Parathyroid adenoma (tissue), 2 donors: ENCODE measurements at regions not wholly inside any gene's neighbourhood (a gene's known extent, or its start where the extent isn't known, plus 50 kb on each side); places are given as distances from the start of the nearest gene placed in this dataset.

Experiments used
- H2AFZ ChIP-seq: fragments of 300-600 bp; sonication (generic); one replicate; pipeline ENCODE4 v1.7.0; 2017; ENCODE audit warnings: antibody characterized with exemption, mild to moderate bottlenecking
- H3K27ac ChIP-seq: fragments of 300-600 bp; sonication (generic); one replicate; pipeline ENCODE4 v1.7.0; 2017
- H3K27me3 ChIP-seq: fragments of 300-600 bp; sonication (generic); one replicate; pipeline ENCODE4 v1.7.0; 2017; ENCODE audit warnings: low read length; ENCODE audit not compliant: control insufficient read depth, insufficient read depth
- H3K36me3 ChIP-seq: fragments of 300-600 bp; sonication (generic); one replicate; pipeline ENCODE4 v1.7.0; 2017; ENCODE audit warnings: low read length; ENCODE audit not compliant: control insufficient read depth, insufficient read depth
- H3K4me1 ChIP-seq: fragments of 300-600 bp; sonication (generic); one replicate; pipeline ENCODE4 v1.7.0; 2017; ENCODE audit warnings: control low read depth
- H3K4me2 ChIP-seq: fragments of 300-600 bp; sonication (generic); one replicate; pipeline ENCODE4 v1.7.0; 2017; ENCODE audit warnings: low read length
- H3K4me3 ChIP-seq: fragments of 300-600 bp; sonication (generic); one replicate; pipeline ENCODE4 v1.7.0; 2017; ENCODE audit warnings: low read depth, low read length
- H3K79me2 ChIP-seq: fragments of 300-600 bp; sonication (generic); one replicate; pipeline ENCODE4 v1.7.0; 2017; ENCODE audit warnings: control low read depth
- H3K9ac ChIP-seq: fragments of 300-600 bp; sonication (generic); one replicate; pipeline ENCODE4 v1.7.0; 2017; ENCODE audit warnings: mild to moderate bottlenecking
- H3K9me3 ChIP-seq: fragments of 300-600 bp; sonication (generic); one replicate; pipeline ENCODE4 v1.7.0; 2017; ENCODE audit warnings: low read length; ENCODE audit not compliant: control insufficient read depth
- TF ChIP-seq, protein P1 (sequence below): fragments of 300-600 bp; sonication (generic); IDR thresholded peaks from one replicate; pipeline ENCODE4 v1.7.0; 2017; ENCODE audit warnings: antibody characterized with exemption, mild to moderate bottlenecking
- donor health status: primary hyperparathyroidism.

- Histone ChIP-seq H2AFZ (no peak overlapping the region), H3K79me2 (no peaks in the 10 kb centered on the region), H3K4me1 (no peaks in the 10 kb centered on the region)
Measured at GRCh38 chr21:16554503-16554902, 824.7 kb downstream of the USP25 start.

DNA sequence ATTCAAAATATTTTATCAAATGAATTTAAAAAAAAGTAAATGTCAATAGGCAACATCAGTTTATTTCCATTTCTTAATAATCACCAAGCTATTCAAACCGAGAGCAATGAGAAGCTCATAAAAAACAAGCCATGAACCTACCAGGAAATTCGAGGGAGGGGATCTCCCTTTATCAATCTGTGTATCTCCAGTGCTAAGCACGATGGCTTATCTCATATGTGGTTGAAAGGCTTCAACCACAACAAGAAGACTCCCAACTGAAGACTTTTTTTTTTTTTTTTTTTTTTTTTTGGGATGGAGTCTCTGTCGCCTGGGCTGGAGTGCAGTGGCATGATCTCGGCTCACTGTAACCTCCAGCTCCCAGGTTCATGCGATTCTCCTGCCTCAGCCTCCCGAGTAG lies 833.3 kb downstream of the USP25 start:
- Histone ChIP-seq H3K27ac (no peak overlapping the region), H3K27me3 (no peaks in the 10 kb centered on the region), H3K4me2 (no peak overlapping the region), H3K9me3 (no peaks in the 10 kb centered on the region), H3K36me3 (no peaks in the 10 kb centered on the region), H3K4me3 (no peak overlapping the region), H3K79me2 (no peaks in the 10 kb centered on the region), H3K4me1 (no peaks in the 10 kb centered on the region), H2AFZ (no peak overlapping the region), H3K9ac (no peak overlapping the region)
- TF ChIP-seq, protein P1, sequence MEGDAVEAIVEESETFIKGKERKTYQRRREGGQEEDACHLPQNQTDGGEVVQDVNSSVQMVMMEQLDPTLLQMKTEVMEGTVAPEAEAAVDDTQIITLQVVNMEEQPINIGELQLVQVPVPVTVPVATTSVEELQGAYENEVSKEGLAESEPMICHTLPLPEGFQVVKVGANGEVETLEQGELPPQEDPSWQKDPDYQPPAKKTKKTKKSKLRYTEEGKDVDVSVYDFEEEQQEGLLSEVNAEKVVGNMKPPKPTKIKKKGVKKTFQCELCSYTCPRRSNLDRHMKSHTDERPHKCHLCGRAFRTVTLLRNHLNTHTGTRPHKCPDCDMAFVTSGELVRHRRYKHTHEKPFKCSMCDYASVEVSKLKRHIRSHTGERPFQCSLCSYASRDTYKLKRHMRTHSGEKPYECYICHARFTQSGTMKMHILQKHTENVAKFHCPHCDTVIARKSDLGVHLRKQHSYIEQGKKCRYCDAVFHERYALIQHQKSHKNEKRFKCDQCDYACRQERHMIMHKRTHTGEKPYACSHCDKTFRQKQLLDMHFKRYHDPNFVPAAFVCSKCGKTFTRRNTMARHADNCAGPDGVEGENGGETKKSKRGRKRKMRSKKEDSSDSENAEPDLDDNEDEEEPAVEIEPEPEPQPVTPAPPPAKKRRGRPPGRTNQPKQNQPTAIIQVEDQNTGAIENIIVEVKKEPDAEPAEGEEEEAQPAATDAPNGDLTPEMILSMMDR: no peak

More at GRCh38 chr21:16554503-16554902, 824.7 kb downstream of the USP25 start:
- H3K9me3 ChIP-seq: no peaks in the 10 kb centered on the region
- H3K4me3 ChIP-seq: no peak overlapping the region
- no peak overlapping the region for H3K27ac ChIP-seq
- TF ChIP-seq, protein P1: no peak
- H3K36me3 ChIP-seq: no peaks in the 10 kb centered on the region
- H3K4me2 ChIP-seq: no peak overlapping the region
- H3K9ac ChIP-seq: no peak overlapping the region
- no peaks in the 10 kb centered on the region for H3K27me3 ChIP-seq

DNA sequence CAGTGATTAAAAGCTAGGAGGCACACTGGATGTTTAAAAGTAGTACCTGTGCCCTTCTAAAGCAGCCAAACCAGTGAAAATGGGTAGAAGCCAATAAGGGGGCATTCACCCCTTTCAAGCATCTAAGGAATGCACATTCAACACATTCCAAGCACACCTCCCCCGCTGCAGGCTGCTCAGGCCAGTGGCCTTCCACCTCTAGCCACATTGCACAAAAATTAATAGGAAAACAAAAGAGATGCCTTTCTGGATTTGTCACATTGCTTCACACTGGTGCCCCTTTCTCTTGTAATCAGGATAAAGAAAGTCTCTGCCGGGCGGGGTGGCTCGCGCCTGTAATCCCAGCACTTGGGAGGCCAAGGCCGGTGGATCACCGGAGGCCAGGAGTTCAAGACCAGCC lies 834.0 kb downstream of the USP25 start:
- no peaks in the 10 kb centered on the region for H3K4me1 ChIP-seq
- H3K36me3 ChIP-seq: no peaks in the 10 kb centered on the region
- H3K79me2 ChIP-seq: no peaks in the 10 kb centered on the region
- no peaks in the 10 kb centered on the region for H3K27me3 ChIP-seq
- no peak overlapping the region for H3K4me3 ChIP-seq
- no peak overlapping the region for H2AFZ ChIP-seq
- no peak overlapping the region for H3K9ac ChIP-seq
- H3K27ac ChIP-seq: no peak overlapping the region
- no peaks in the 10 kb centered on the region for H3K9me3 ChIP-seq
- no peak overlapping the region for H3K4me2 ChIP-seq
- TF ChIP-seq, protein P1: no peak

- no peak overlapping the region for H2AFZ ChIP-seq
- H3K27ac ChIP-seq: no peak overlapping the region
- no peaks in the 10 kb centered on the region for H3K27me3 ChIP-seq
Measured at GRCh38 chr21:16568244-16568643, 838.5 kb downstream of the USP25 start.

DNA sequence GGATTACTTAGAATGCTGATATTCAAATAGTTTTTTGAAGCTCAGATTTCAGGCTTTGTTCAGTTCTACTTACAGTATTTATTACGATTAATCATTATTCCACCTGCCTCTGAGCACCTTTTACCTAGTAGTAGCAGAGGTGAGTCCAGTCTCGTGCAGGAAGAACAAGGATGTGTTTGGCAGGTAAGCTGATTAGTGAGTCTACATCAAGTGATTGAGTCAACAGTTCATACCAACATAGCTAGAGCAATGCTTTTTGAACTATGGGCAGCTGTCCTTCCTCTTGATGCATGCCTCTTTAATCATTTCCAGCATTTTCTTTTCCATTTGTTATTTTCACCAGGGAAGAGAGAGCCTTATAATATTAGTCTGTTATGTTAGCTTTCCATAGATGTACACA lies 838.9 kb downstream of the USP25 start:
- H3K9me3 ChIP-seq: no peaks in the 10 kb centered on the region
- H3K36me3 ChIP-seq: no peaks in the 10 kb centered on the region
- H3K9ac ChIP-seq: no peak overlapping the region

More at GRCh38 chr21:16568244-16568643, 838.5 kb downstream of the USP25 start:
- Histone ChIP-seq H3K9ac (no peak overlapping the region), H3K79me2 (no peaks in the 10 kb centered on the region), H3K9me3 (no peaks in the 10 kb centered on the region), H3K4me2 (no peak overlapping the region), H3K4me3 (no peak overlapping the region), H3K4me1 (no peaks in the 10 kb centered on the region), H3K36me3 (no peaks in the 10 kb centered on the region)
- TF ChIP-seq, protein P1: no peak

More for the DNA sequence above, 838.9 kb downstream of the USP25 start:
- Histone ChIP-seq H3K79me2 (no peaks in the 10 kb centered on the region), H3K27ac (no peak overlapping the region), H3K27me3 (no peaks in the 10 kb centered on the region), H2AFZ (no peak overlapping the region), H3K4me3 (no peak overlapping the region), H3K4me1 (no peaks in the 10 kb centered on the region), H3K4me2 (no peak overlapping the region)
- TF ChIP-seq, protein P1: no peak
